HCT116 (cell line): ENCODE measurements at regions not wholly inside any gene's neighbourhood (a gene's known extent, or its start where the extent isn't known, plus 50 kb on each side); places are given as distances from the start of the nearest gene placed in this dataset.

ENCODE experiments used
- RAD21 ChIP-seq: IDR thresholded peaks from 2 replicates; pipeline ENCODE4 v1.6.1; 2012; ENCODE audit warnings: low read depth, mild to moderate bottlenecking
- ZNF274 ChIP-seq: fragments of 200-500 bp; sonication (Bioruptor generic); IDR thresholded peaks from 2 replicates; pipeline ENCODE4 v1.6.1; 2014; ENCODE audit warnings: mild to moderate bottlenecking, low read depth, low read length, inconsistent platforms

DNA sequence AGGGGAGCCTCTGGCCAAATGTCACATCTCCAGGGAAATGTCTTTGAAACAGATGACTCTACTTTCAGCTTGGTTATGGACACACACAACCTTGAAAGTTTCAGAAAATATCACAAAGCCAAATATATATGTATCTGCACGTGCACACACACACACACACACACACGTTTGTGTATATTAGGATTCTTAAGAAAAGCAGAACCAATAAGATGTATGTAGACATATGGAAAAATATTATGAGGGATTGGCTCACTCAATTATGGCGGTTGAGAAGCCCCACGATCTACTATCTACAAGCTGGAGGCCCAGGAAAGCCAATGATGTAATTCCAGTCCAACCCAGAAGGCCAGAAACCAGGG, 194.9 kb downstream of the PALM2AKAP2 start:
- TF ChIP-seq RAD21 (no peak), ZNF274 (no peak)
